ENCODE measurements at regions not wholly inside any gene's neighbourhood (a gene's known extent, or its start where the extent isn't known, plus 50 kb on each side); places are given as distances from the start of the nearest gene placed in this dataset.

- Mint-ChIP-seq H3K4me1 (ENCODE audit: low read depth) (no peaks in the 10 kb centered on the region), H3K27me3 (peaks cover 92% of the 10 kb centered on the region), H3K4me3 (ENCODE audit: low read depth) (no peak overlapping the region), H3K36me3 (ENCODE audit: insufficient read depth) (no peaks in the 10 kb centered on the region), H3K27ac (no peak overlapping the region), H3K9me3 (ENCODE audit: low read depth) (no peaks in the 10 kb centered on the region)
- no peak for TF ChIP-seq CTCF (IDR thresholded peaks at IDR 0.05; ENCODE audit: unreplicated experiment)
- no peak for DNase-seq (ENCODE audit: low spot score, unreplicated experiment)
Observed at GRCh38 chr14:36229262-36229661, 52.7 kb upstream of the PTCSC3 start.

GRCh38 chr14:36227802-36228201 is 51.3 kb upstream of the PTCSC3 start:
- no peaks in the 10 kb centered on the region for H3K36me3 Mint-ChIP-seq (ENCODE audit: insufficient read depth)
- no peak for TF ChIP-seq CTCF (IDR thresholded peaks at IDR 0.05; ENCODE audit: unreplicated experiment)
- no peaks in the 10 kb centered on the region for H3K4me1 Mint-ChIP-seq (ENCODE audit: low read depth)
- H3K27me3 Mint-ChIP-seq, result peaks cover 92% of the 10 kb centered on the region
- H3K9me3 Mint-ChIP-seq (ENCODE audit: low read depth), result no peaks in the 10 kb centered on the region
- no peak for DNase-seq (ENCODE audit: low spot score, unreplicated experiment)
- no peak overlapping the region for H3K27ac Mint-ChIP-seq
- H3K4me3 Mint-ChIP-seq (ENCODE audit: low read depth), result no peak overlapping the region

- no peaks in the 10 kb centered on the region for H3K4me1 Mint-ChIP-seq (ENCODE audit: low read depth)
- H3K36me3 Mint-ChIP-seq (ENCODE audit: insufficient read depth), result no peaks in the 10 kb centered on the region
- no peak for TF ChIP-seq CTCF (IDR thresholded peaks at IDR 0.05; ENCODE audit: unreplicated experiment)
- H3K9me3 Mint-ChIP-seq (ENCODE audit: low read depth), result no peaks in the 10 kb centered on the region
- no peak overlapping the region for H3K27ac Mint-ChIP-seq
- H3K27me3 Mint-ChIP-seq, result peaks cover 92% of the 10 kb centered on the region
- no peak for DNase-seq (ENCODE audit: low spot score, unreplicated experiment)
- H3K4me3 Mint-ChIP-seq (ENCODE audit: low read depth), result no peak overlapping the region
Observed at GRCh38 chr14:36227344-36227743, 50.8 kb upstream of the PTCSC3 start.

All from progenitor cell of endocrine pancreas (in vitro differentiated cells).